ENCODE measurements at regions not wholly inside any gene's neighbourhood (a gene's known extent, or its start where the extent isn't known, plus 50 kb on each side); places are given as distances from the start of the nearest gene placed in this dataset.

DNA sequence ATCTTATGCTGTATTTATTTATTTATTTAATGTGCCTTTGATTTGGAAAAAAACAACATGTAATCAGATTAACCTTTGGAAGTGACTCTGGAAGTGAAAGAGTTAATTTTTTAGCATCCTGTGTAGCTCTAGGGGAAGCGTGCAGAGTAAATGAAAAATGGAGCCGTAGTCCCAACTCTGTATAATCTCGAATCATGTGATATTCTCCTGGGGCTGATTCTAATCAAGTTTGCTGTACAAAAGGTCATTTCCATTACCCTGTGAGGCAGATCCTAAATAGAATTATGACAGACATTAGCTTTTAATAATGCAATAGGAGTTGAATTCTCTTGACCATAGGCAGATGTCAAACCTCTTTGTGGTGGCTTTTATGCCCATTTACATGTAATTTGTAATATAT, 238.6 kb upstream of the CSNK1A1L start:
- DNase-seq (ENCODE audit: insufficient read length, low spot score), result no peak
- TF ChIP-seq, protein P1, sequence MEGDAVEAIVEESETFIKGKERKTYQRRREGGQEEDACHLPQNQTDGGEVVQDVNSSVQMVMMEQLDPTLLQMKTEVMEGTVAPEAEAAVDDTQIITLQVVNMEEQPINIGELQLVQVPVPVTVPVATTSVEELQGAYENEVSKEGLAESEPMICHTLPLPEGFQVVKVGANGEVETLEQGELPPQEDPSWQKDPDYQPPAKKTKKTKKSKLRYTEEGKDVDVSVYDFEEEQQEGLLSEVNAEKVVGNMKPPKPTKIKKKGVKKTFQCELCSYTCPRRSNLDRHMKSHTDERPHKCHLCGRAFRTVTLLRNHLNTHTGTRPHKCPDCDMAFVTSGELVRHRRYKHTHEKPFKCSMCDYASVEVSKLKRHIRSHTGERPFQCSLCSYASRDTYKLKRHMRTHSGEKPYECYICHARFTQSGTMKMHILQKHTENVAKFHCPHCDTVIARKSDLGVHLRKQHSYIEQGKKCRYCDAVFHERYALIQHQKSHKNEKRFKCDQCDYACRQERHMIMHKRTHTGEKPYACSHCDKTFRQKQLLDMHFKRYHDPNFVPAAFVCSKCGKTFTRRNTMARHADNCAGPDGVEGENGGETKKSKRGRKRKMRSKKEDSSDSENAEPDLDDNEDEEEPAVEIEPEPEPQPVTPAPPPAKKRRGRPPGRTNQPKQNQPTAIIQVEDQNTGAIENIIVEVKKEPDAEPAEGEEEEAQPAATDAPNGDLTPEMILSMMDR (IDR thresholded peaks at IDR 0.05; ENCODE audit: insufficient read depth, missing control alignments), result no peak
- no peak for FAIRE-seq

DNA sequence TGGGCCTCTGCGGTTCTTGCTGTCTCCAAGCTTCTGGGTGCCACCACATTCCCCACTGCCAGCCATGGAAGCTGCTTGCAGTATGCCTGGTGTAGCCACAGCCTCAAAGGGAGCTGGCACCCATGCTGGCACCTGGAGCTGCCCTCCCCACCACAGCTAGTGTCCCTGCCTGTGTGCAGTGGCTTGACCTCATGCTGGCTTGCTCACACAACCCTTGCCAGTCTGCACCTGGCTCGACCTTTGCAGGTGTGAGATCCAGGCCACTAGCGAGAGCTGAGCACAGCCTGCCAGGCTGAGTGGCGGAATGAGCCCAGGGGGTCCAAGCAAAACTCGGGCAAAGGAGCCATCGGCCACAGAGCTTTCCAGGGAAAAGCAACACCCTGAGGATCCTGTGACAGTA, 236.7 kb upstream of the CSNK1A1L start:
- FAIRE-seq (no peak), DNase-seq (ENCODE audit: insufficient read length, low spot score) (no peak)
- TF ChIP-seq, protein P1 (IDR thresholded peaks at IDR 0.05; ENCODE audit: insufficient read depth, missing control alignments), result no peak

DNA sequence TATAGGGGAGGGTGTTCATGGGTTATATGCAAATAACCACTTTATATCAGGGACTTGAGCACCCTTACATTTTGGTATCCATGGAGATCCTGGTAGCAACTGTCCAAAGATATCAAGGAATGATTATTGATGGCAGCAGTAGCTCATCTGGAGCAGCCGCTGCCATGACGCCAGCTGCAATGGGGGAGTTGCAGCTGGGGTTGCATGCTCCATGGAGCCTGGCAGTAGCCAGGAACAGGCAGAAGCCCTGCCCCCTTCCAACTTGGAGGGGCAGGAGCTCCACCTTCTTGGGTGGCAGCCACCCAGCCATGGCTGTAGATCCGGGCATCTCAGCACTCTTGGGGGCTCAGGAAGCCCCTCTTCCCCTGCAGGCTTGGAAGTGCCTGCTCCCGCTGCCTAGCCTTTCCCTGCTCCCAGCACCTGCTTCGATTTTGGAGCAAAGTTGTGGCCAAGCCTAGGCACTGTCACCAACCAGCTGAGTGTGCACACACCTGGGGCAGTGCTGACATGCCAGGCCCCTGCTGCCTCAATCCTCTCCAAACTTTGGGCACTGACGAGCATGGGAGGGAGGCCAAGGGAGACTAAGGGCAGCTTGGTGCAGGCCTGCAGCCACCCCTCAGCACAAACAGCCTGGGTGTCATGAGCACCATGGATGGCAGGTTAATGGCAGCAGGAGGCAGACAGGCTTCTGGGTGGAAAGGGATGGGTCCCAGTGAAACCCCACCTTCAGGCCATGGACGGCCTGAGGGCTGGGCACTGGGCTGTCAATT, 235.6 kb upstream of the CSNK1A1L start:
- TF ChIP-seq, protein P1 (IDR thresholded peaks at IDR 0.05; ENCODE audit: insufficient read depth, missing control alignments), result no peak
- no peak for DNase-seq (ENCODE audit: insufficient read length, low spot score)
- FAIRE-seq, result no peak

DNA sequence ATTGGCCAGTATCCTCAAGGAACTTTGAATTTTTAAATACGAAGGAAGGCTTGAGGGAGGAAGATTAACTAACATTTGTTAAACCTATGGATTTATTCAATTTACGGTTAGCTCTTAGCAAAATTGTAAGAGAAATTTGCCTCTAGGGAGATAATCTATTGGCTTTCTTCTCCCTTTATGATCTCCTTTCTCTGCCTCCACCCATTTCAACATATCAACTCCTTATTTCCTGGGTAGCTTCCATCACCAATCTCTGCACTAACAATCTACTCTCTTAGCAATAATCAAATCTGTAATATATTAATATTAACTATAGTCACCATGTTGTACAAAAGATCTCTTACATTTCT, 233.9 kb upstream of the CSNK1A1L start:
- DNase-seq (ENCODE audit: insufficient read length, low spot score) (no peak), FAIRE-seq (no peak)
- TF ChIP-seq, protein P1 (IDR thresholded peaks at IDR 0.05; ENCODE audit: insufficient read depth, missing control alignments), result no peak

DNA sequence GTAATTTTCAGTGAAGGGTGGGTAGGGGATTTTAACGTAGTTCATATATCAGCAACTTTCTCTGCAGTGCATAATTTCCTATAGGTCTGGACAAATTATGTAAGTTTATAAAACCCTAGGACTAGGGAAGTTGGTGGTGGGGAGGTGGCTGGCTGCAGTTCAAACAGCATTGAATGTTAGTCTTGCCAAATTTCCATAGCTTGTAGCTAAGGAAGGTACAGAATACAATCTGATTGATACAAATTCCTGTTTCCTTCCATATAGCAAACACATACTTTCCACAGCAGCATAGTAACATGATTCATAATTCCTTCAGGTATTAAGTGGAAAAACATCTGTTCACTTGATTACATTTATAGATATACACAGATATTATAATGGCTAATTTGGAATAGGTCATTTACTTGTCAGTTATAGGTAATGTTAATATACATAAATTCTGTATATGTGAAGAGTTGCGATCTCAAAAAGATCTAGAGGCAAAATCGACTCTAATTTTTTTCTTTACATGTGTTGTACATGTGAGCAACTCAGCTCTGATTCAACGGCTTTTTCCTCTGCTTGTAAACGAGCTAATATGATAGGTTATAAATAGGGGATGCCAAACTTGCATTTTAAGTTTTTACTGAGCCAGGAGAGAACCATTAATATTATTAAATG, 233.4 kb upstream of the CSNK1A1L start:
- FAIRE-seq (no peak), DNase-seq (ENCODE audit: insufficient read length, low spot score) (no peak)
- TF ChIP-seq, protein P1 (IDR thresholded peaks at IDR 0.05; ENCODE audit: insufficient read depth, missing control alignments), result no peak

DNA sequence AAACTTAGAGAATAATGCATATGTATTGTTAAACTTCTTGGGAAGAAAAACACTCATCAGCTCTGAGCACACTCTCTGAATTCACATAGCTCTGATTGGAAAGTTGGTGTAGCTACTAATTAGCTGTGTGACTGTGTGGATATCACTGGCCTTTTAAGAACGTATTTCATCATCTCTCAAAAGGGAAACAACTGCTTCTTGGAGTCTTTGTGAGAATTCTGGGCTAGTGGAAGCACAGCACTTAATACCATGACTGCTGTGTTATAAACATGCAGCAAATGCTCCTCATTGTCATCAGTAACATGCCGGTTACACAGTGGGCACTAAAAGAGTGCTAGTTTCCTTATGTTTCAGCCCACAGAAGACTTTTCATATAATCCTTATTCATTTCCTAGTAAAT, 220.9 kb upstream of the CSNK1A1L start:
- DNase-seq (ENCODE audit: insufficient read length, low spot score), result no peak
- TF ChIP-seq, protein P1 (IDR thresholded peaks at IDR 0.05; ENCODE audit: insufficient read depth, missing control alignments), result no peak
- no peak for FAIRE-seq

DNA sequence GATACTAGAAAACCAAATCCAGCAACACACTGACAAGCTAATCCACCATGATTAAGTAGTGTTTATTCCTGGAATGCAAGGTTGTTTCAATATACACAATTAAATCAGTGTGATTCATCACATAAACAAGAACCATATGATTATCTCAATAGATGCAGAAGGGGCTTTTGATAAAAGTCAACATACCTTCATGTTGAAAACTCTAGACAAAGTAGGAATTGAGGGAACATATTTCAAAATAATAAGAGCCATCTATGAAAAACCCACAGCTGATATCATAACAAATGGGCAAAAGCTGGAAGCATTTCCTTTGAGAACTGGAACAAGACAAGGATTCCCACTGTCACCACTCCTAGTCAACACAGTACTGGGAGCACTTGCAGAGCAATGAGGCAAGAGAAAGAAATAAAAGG, 213.6 kb upstream of the CSNK1A1L start:
- no peak for DNase-seq (ENCODE audit: insufficient read length, low spot score)
- TF ChIP-seq, protein P1 (IDR thresholded peaks at IDR 0.05; ENCODE audit: insufficient read depth, missing control alignments), result no peak
- no peak for FAIRE-seq

Measured in D721Med (cell line).